KMS-11 (cell line): ENCODE measurements at regions not wholly inside any gene's neighbourhood (a gene's known extent, or its start where the extent isn't known, plus 50 kb on each side); places are given as distances from the start of the nearest gene placed in this dataset.
"Not testable (repeated sequence)": the region's sequence is repeated elsewhere in the genome, so short reads cannot be mapped to it uniquely, and the experiment has no call there.

Experiments
- H2AFZ ChIP-seq: fragments of 200-600 bp; sonication (generic); 2 replicates; pipeline ENCODE4 v1.6.1; 2016; ENCODE audit warnings: antibody characterized with exemption, mixed run types, low read depth
- H3K27ac ChIP-seq: fragments of 200-600 bp; sonication (generic); 2 replicates; pipeline ENCODE4 v1.6.1; 2016; ENCODE audit warnings: mild to moderate bottlenecking, mixed run types
- H3K27me3 ChIP-seq: fragments of 200-600 bp; sonication (generic); 2 replicates; pipeline ENCODE4 v1.6.1; 2017; ENCODE audit warnings: mild to moderate bottlenecking, low read depth, mixed run types, moderate library complexity; ENCODE audit not compliant: insufficient read depth
- H3K36me3 ChIP-seq: fragments of 200-600 bp; sonication (generic); 2 replicates; pipeline ENCODE4 v1.6.1; 2017; ENCODE audit warnings: mild to moderate bottlenecking, mixed run types; ENCODE audit not compliant: insufficient read depth
- H3K4me1 ChIP-seq: fragments of 200-600 bp; sonication (generic); 2 replicates; pipeline ENCODE4 v1.6.1; 2016; ENCODE audit warnings: mild to moderate bottlenecking, low read depth, mixed run types; ENCODE audit not compliant: poor library complexity, severe bottlenecking
- H3K4me2 ChIP-seq: fragments of 200-600 bp; sonication (generic); 2 replicates; pipeline ENCODE4 v1.7.0; 2016; ENCODE audit warnings: mild to moderate bottlenecking, mixed run types
- H3K4me3 ChIP-seq: fragments of 200-600 bp; sonication (generic); IDR thresholded peaks from 2 replicates; pipeline ENCODE4 v1.6.1; 2017; ENCODE audit warnings: low read depth, low read length, mixed read lengths; ENCODE audit not compliant: insufficient read depth
- H3K79me2 ChIP-seq: fragments of 200-600 bp; sonication (generic); 2 replicates; pipeline ENCODE4 v1.6.1; 2016; ENCODE audit warnings: low read depth, mixed run types; ENCODE audit not compliant: insufficient read depth
- H3K9ac ChIP-seq: fragments of 200-600 bp; sonication (generic); 2 replicates; pipeline ENCODE4 v1.6.1; 2016; ENCODE audit warnings: mild to moderate bottlenecking, mixed run types
- H4K20me1 ChIP-seq: fragments of 200-600 bp; sonication (generic); 2 replicates; pipeline ENCODE4 v1.6.1; 2016; ENCODE audit warnings: mild to moderate bottlenecking, mixed run types; ENCODE audit not compliant: insufficient read depth
- CTCF ChIP-seq: fragments of 200-600 bp; sonication (generic); conservative IDR thresholded peaks from 2 replicates; pipeline ENCODE4 v1.6.1; 2017; ENCODE audit warnings: low read depth, mild to moderate bottlenecking, antibody characterized with exemption, low read length, moderate library complexity, mixed read lengths

GRCh38 chr12:46686267-46686942 is 139.4 kb downstream of the SLC38A4 start:
- H3K9ac ChIP-seq = no peak overlapping the region
- no peak overlapping the region for H3K4me2 ChIP-seq
- H2AFZ ChIP-seq = no peak overlapping the region
- H3K36me3 ChIP-seq = no peaks in the 10 kb centered on the region
- H4K20me1 ChIP-seq = no peaks in the 10 kb centered on the region
- H3K79me2 ChIP-seq = no peaks in the 10 kb centered on the region
- no peaks in the 10 kb centered on the region for H3K27me3 ChIP-seq
- H3K4me3 ChIP-seq = no peak overlapping the region
- no peaks in the 10 kb centered on the region for H3K4me1 ChIP-seq
- TF ChIP-seq CTCF = no peak
- H3K27ac ChIP-seq = no peak overlapping the region

DNA sequence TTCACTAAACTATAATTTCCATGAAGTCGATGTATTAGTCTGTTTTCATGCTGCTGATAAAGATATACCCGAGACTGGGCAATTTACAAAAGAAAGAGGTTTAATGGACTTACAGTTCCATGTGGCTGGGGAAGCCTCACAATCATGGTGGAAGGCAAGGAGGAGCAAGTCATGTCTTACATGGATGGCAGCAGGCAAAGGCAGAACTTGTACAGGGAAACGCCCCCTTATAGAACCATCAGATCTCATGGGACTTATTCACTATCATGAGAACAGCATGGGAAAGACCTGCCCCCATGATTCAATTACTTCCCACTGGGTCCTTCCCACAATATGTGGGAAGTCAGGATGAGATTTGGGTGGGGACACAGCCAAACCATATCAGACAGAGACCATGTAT is 141.6 kb downstream of the SLC38A4 start:
- not testable (repeated sequence) for H3K27me3 ChIP-seq, H3K36me3 ChIP-seq, H3K9ac ChIP-seq, H3K4me1 ChIP-seq, H4K20me1 ChIP-seq, H2AFZ ChIP-seq, H3K4me2 ChIP-seq, H3K79me2 ChIP-seq, H3K27ac ChIP-seq, H3K4me3 ChIP-seq

GRCh38 chr12:46682148-46682547 is 143.6 kb downstream of the SLC38A4 start:
- Histone ChIP-seq H3K4me1 (no peaks in the 10 kb centered on the region), H3K27ac (no peak overlapping the region), H3K9ac (no peak overlapping the region), H3K79me2 (no peaks in the 10 kb centered on the region), H2AFZ (no peak overlapping the region), H3K36me3 (no peaks in the 10 kb centered on the region), H3K27me3 (no peaks in the 10 kb centered on the region), H3K4me2 (no peak overlapping the region), H4K20me1 (no peaks in the 10 kb centered on the region), H3K4me3 (no peak overlapping the region)
- no peak for TF ChIP-seq CTCF

GRCh38 chr12:46680506-46680905 is 145.3 kb downstream of the SLC38A4 start:
- no peak overlapping the region for H3K9ac ChIP-seq
- no peak overlapping the region for H3K27ac ChIP-seq
- no peak overlapping the region for H3K4me2 ChIP-seq
- no peak overlapping the region for H3K4me3 ChIP-seq
- H3K36me3 ChIP-seq = no peaks in the 10 kb centered on the region
- H3K27me3 ChIP-seq = no peaks in the 10 kb centered on the region
- H3K4me1 ChIP-seq = peaks cover 1% of the 10 kb centered on the region
- H3K79me2 ChIP-seq = no peaks in the 10 kb centered on the region
- no peaks in the 10 kb centered on the region for H4K20me1 ChIP-seq
- no peak for TF ChIP-seq CTCF
- no peak overlapping the region for H2AFZ ChIP-seq

DNA sequence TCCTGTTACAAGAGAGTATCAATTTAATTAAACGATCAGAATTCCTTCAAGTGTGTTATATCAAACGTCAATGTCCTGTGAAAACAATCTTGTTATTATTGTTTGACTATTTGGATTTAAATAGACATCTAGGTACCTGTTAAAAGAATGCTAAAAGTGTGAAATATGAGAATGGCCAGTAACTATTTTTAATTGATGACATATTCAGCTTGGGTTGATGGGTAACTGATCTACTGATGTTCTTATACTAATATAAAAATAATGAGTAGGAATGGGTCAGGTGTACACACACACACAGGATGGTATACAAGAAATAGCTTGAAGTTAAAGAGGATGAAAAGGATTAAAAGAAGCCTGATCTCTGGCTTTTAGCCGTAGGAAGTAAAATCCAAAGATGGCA is 146.0 kb downstream of the SLC38A4 start:
- Histone ChIP-seq H3K9ac (no peak overlapping the region), H3K4me3 (no peak overlapping the region), H3K4me2 (no peak overlapping the region), H3K79me2 (no peaks in the 10 kb centered on the region), H3K36me3 (no peaks in the 10 kb centered on the region), H3K27me3 (no peaks in the 10 kb centered on the region), H2AFZ (no peak overlapping the region), H3K27ac (no peak overlapping the region), H4K20me1 (no peaks in the 10 kb centered on the region), H3K4me1 (peaks cover 9% of the 10 kb centered on the region)
- no peak for TF ChIP-seq CTCF
